ENCODE measurements at regions not wholly inside any gene's neighbourhood (a gene's known extent, or its start where the extent isn't known, plus 50 kb on each side); places are given as distances from the start of the nearest gene placed in this dataset.

GRCh38 chr1:201688514-201688913 lies 140.4 kb upstream of the IPO9 start:
- H3K9ac ChIP-seq (ENCODE audit: low read length) = no peak overlapping the region
- no peak overlapping the region for H3K27ac ChIP-seq (ENCODE audit: low read depth, low read length)
- no peaks in the 10 kb centered on the region for H3K36me3 ChIP-seq (ENCODE audit: control insufficient read depth, insufficient read depth, low read length)
- peaks cover 5% of the 10 kb centered on the region for H3K4me1 ChIP-seq (ENCODE audit: control insufficient read depth, insufficient read depth, low read length)
- H3K4me3 ChIP-seq (ENCODE audit: low read length) = no peak overlapping the region
- no peaks in the 10 kb centered on the region for H3K27me3 ChIP-seq (ENCODE audit: control insufficient read depth, insufficient read depth, low read length)

DNA sequence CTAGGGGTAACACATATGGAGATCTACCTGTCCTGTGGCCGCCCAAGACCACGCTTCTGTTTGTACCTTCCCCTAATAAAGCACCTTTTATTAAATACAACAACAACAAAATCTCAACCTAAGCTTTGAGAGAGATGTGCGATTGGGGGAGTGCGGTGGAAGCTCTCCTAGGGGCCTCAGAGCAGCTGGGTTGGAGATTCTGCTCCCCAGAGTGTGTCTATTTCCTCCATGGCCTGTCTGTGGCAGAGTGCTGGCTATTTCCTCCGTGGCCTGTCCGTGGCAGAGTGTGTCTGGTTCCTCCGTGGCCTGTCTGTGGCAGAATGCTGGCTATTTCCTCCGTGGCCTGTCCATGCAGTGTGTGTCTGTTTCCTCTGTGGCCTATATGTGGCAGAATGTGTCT lies 139.3 kb upstream of the IPO9 start:
- no peak overlapping the region for H3K27ac ChIP-seq (ENCODE audit: low read depth, low read length)
- H3K9ac ChIP-seq (ENCODE audit: low read length) = no peak overlapping the region
- H3K4me3 ChIP-seq (ENCODE audit: low read length) = no peak overlapping the region
- peaks cover 5% of the 10 kb centered on the region for H3K4me1 ChIP-seq (ENCODE audit: control insufficient read depth, insufficient read depth, low read length)
- no peaks in the 10 kb centered on the region for H3K27me3 ChIP-seq (ENCODE audit: control insufficient read depth, insufficient read depth, low read length)
- no peaks in the 10 kb centered on the region for H3K36me3 ChIP-seq (ENCODE audit: control insufficient read depth, insufficient read depth, low read length)

DNA sequence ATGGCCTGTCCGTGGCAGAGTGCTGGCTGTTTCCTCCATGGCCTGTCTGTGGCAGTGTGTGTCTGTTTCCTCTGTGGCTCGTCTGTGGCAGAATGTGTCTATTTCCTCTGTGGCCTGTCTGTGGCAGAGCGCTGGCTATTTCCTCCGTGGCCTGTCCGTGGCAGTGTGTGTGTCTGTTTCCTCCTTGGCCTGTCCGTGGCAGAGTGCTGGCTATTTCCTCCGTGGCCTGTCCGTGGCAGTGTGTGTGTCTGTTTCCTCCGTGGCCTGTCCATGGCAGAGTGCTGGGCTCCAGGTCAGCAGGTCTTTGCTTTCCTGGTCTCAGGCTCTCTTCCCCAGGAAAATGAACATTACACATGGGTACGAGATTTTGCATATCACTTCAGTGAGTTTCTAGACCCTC lies 138.4 kb upstream of the IPO9 start:
- Histone ChIP-seq H3K4me3 (ENCODE audit: low read length) (no peak overlapping the region), H3K27me3 (ENCODE audit: control insufficient read depth, insufficient read depth, low read length) (no peaks in the 10 kb centered on the region), H3K27ac (ENCODE audit: low read depth, low read length) (no peak overlapping the region), H3K4me1 (ENCODE audit: control insufficient read depth, insufficient read depth, low read length) (peaks cover 5% of the 10 kb centered on the region), H3K36me3 (ENCODE audit: control insufficient read depth, insufficient read depth, low read length) (no peaks in the 10 kb centered on the region), H3K9ac (ENCODE audit: low read length) (no peak overlapping the region)

DNA sequence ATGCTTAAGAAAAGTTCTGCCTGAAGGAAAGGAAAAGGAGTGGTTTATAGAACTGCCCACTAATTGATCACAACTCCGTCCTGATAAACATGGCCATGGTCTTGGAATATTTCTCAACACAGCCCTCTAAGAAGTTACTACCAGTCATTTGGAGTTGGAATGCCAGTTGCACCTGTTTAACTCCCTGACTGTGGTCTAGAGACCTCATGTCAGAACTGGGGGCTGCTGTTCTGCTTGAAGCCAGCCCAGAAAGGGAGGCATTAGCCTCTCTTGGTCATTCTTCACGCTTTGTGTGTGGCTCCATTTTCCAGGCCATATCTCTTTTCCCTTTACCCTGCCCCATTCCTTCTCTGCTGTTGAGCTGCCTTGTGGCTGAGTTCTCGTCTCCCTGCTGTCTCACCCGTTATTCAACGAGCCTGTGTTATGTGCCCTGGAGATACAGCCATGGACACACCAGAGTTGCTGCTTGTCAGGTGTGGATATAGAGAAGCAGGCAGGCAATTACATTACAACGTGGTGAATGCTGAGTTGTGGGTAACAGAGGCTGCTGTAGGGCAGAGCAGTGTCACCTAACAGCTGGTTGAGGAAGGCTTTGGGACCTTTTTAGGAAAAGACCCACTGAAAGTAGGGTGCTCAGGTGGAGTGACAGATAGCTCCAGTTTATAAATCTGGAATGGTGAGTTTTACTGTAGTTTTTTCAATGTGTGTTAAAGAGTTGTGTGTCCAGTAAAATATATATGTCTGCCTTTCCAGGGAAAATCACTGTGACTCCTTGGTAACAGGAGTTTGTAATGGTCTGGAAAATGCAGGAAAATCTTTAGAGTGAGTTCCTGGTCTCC lies 137.0 kb upstream of the IPO9 start:
- H3K4me3 ChIP-seq (ENCODE audit: low read length) = no peak overlapping the region

DNA sequence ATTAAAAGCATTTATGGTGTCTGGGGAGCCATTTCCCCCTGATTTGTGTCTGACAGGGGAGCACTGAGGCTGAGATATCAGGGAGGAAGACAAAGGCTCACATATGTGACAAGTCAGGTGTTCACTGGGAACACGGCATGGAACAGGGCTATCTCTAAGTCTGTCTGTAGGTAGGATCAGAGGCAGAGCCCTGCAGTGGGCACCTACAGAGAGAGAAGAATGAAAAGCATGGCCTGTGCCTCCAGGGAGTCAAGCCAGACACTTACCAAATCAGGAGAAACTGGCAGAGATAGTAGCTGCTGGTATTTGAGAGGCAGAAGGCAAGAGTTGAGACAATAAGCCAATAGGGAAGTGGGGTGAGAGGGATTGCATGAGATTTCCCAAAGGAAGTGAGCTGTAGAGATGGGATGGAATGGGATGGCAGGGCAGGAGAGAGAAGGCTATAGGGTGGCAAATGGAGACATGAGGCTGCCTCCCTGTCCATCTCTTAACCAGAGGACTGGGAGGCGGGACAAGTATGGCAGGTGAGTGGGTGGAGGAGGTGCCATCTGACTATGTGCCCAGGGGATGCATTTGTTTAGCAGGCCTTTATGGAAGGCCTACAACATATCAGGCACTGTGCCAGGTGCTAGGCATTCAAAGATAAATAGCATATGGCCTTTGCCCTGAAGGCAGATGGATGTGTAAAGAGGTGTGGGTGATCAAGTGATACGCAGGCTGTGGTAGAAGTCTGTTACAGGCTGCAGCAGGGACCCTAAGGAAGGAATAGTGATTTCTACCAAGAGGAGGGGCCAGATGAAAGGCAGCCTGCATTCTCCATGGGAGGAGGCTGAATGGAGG lies 136.2 kb upstream of the IPO9 start:
- no peak overlapping the region for H3K27ac ChIP-seq (ENCODE audit: low read depth, low read length)

More for the DNA sequence above, 137.0 kb upstream of the IPO9 start:
- H3K9ac ChIP-seq (ENCODE audit: low read length) = no peak overlapping the region
- H3K27me3 ChIP-seq (ENCODE audit: control insufficient read depth, insufficient read depth, low read length) = no peaks in the 10 kb centered on the region
- no peak overlapping the region for H3K27ac ChIP-seq (ENCODE audit: low read depth, low read length)
- no peaks in the 10 kb centered on the region for H3K36me3 ChIP-seq (ENCODE audit: control insufficient read depth, insufficient read depth, low read length)
- H3K4me1 ChIP-seq (ENCODE audit: control insufficient read depth, insufficient read depth, low read length) = peaks cover 10% of the 10 kb centered on the region

GRCh38 chr1:201693890-201694607 lies 134.9 kb upstream of the IPO9 start:
- Histone ChIP-seq H3K9ac (ENCODE audit: low read length) (no peak overlapping the region), H3K27ac (ENCODE audit: low read depth, low read length) (no peak overlapping the region), H3K4me1 (ENCODE audit: control insufficient read depth, insufficient read depth, low read length) (peaks cover 10% of the 10 kb centered on the region), H3K27me3 (ENCODE audit: control insufficient read depth, insufficient read depth, low read length) (no peaks in the 10 kb centered on the region), H3K4me3 (ENCODE audit: low read length) (no peak overlapping the region), H3K36me3 (ENCODE audit: control insufficient read depth, insufficient read depth, low read length) (no peaks in the 10 kb centered on the region)

More for the DNA sequence above, 136.2 kb upstream of the IPO9 start:
- Histone ChIP-seq H3K4me3 (ENCODE audit: low read length) (no peak overlapping the region), H3K4me1 (ENCODE audit: control insufficient read depth, insufficient read depth, low read length) (peaks cover 10% of the 10 kb centered on the region), H3K9ac (ENCODE audit: low read length) (no peak overlapping the region), H3K27me3 (ENCODE audit: control insufficient read depth, insufficient read depth, low read length) (no peaks in the 10 kb centered on the region), H3K36me3 (ENCODE audit: control insufficient read depth, insufficient read depth, low read length) (no peaks in the 10 kb centered on the region)

- H3K36me3 ChIP-seq (ENCODE audit: control insufficient read depth, insufficient read depth, low read length) = no peaks in the 10 kb centered on the region
- no peak overlapping the region for H3K9ac ChIP-seq (ENCODE audit: low read length)
- H3K27ac ChIP-seq (ENCODE audit: low read depth, low read length) = no peak overlapping the region
- no peaks in the 10 kb centered on the region for H3K27me3 ChIP-seq (ENCODE audit: control insufficient read depth, insufficient read depth, low read length)
- H3K4me3 ChIP-seq (ENCODE audit: low read length) = no peak overlapping the region
- H3K4me1 ChIP-seq (ENCODE audit: control insufficient read depth, insufficient read depth, low read length) = peaks cover 10% of the 10 kb centered on the region
Observed at GRCh38 chr1:201694608-201695335, 134.2 kb upstream of the IPO9 start.

GRCh38 chr1:201695607-201696006 lies 133.3 kb upstream of the IPO9 start:
- Histone ChIP-seq H3K27me3 (ENCODE audit: control insufficient read depth, insufficient read depth, low read length) (no peaks in the 10 kb centered on the region), H3K4me1 (ENCODE audit: control insufficient read depth, insufficient read depth, low read length) (peaks cover 10% of the 10 kb centered on the region), H3K27ac (ENCODE audit: low read depth, low read length) (peak overlapping the region; percentile 34), H3K4me3 (ENCODE audit: low read length) (no peak overlapping the region), H3K9ac (ENCODE audit: low read length) (no peak overlapping the region), H3K36me3 (ENCODE audit: control insufficient read depth, insufficient read depth, low read length) (no peaks in the 10 kb centered on the region)

- Histone ChIP-seq H3K9ac (ENCODE audit: low read length) (no peak overlapping the region), H3K4me1 (ENCODE audit: control insufficient read depth, insufficient read depth, low read length) (peaks cover 10% of the 10 kb centered on the region), H3K36me3 (ENCODE audit: control insufficient read depth, insufficient read depth, low read length) (no peaks in the 10 kb centered on the region), H3K4me3 (ENCODE audit: low read length) (no peak overlapping the region), H3K27ac (ENCODE audit: low read depth, low read length) (peak overlapping the region; percentile 34), H3K27me3 (ENCODE audit: control insufficient read depth, insufficient read depth, low read length) (no peaks in the 10 kb centered on the region)
Observed at GRCh38 chr1:201696217-201696761, 132.7 kb upstream of the IPO9 start.

DNA sequence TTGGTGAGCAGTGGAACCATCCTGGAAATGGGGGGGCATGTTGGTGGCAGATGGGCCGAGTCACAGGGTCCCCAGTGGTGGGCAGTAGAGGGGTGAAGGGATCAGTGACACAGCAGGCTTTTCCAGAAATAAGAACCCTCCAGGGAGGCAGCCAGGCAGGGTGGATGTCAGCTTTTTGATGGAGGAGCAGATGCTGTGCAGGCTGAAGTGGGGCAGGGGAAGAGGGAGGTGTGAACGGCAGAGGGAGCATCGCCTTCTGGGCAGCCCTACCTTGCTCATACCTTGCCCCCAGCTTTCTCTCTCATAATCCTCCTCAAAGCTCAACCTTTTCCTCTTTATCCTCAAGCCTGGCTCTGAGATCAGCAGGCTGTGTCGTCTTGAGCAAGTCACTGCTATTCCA lies 131.8 kb upstream of the IPO9 start:
- Histone ChIP-seq H3K4me1 (ENCODE audit: control insufficient read depth, insufficient read depth, low read length) (peaks cover 10% of the 10 kb centered on the region), H3K27me3 (ENCODE audit: control insufficient read depth, insufficient read depth, low read length) (no peaks in the 10 kb centered on the region), H3K27ac (ENCODE audit: low read depth, low read length) (no peak overlapping the region), H3K9ac (ENCODE audit: low read length) (no peak overlapping the region), H3K4me3 (ENCODE audit: low read length) (no peak overlapping the region), H3K36me3 (ENCODE audit: control insufficient read depth, insufficient read depth, low read length) (no peaks in the 10 kb centered on the region)

- H3K36me3 ChIP-seq (ENCODE audit: control insufficient read depth, insufficient read depth, low read length) = no peaks in the 10 kb centered on the region
- H3K27ac ChIP-seq (ENCODE audit: low read depth, low read length) = no peak overlapping the region
- peaks cover 18% of the 10 kb centered on the region for H3K4me1 ChIP-seq (ENCODE audit: control insufficient read depth, insufficient read depth, low read length)
- H3K4me3 ChIP-seq (ENCODE audit: low read length) = no peak overlapping the region
- H3K9ac ChIP-seq (ENCODE audit: low read length) = no peak overlapping the region
- no peaks in the 10 kb centered on the region for H3K27me3 ChIP-seq (ENCODE audit: control insufficient read depth, insufficient read depth, low read length)
Observed at GRCh38 chr1:201701831-201702230, 127.1 kb upstream of the IPO9 start.
